ELF-1 (cell line): ENCODE measurements at regions not wholly inside any gene's neighbourhood (a gene's known extent, or its start where the extent isn't known, plus 50 kb on each side); places are given as distances from the start of the nearest gene placed in this dataset.
A peak's percentile ranks its signal among the peaks of the same experiment; 100 is the strongest.

Source experiments
- DNase-seq: peaks from one replicate; pipeline ENCODE4 v3.0.0-alpha.2; 2016; ENCODE audit warnings: low read depth, low spot score

DNA sequence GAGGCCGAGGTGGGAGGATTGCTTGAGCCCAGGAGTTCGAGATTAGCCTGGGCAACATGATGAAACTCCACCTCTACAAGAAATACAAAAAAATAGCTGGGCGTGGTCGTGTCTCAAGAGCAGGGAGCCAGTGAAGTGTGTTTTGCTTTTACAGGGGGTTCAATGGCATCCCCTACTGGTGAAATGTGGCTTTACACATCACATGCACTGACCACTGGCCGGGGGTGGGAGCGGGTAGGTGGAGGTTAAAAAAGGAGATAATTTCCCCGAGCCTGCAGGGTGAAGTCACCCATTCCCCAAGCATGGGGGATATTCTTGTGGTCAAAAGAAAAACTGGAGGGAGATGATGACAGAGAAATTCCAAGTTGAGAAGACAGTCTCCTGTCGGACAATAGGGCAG lies 63.6 kb upstream of the PWP1 start:
- peak; percentile 66 for DNase-seq

DNA sequence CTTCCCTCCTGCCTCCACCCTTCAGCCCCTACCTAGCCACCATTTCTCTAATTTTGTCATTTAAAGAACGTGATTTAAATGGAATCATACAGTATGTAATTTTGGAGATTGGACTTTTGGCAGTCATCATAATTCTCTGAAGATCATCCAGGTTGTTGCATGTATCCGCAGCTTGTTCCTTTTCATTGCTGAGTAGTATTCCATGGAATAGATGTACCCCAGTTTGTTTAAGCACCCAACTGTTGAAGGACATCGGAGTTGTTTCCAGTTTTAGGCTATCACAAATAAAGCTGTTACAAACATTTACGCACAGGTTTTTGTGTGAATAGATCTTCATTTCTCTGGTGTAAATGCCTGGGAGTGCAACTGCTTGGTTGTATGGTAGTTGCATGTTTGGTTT lies 61.1 kb upstream of the PWP1 start:
- no peak for DNase-seq

DNA sequence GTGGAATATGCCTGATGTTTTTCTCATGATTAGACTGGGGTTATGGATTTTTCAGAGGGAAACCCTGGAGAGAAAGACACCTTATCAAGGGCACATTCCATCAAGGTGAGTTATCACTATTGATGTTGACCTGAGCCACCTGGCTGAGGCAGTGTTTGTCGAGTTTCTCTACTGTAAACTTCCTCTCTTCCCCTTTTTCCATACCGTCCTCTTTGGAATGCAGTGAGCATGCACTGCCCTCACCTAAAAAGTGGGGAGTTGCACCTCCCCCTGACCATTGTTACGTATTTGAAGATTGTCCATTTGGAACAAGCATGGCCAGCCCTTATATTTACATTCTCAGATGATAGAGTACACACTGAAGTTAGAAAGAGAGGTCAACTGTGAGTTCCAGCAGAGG lies 53.9 kb upstream of the PWP1 start:
- no peak for DNase-seq

DNA sequence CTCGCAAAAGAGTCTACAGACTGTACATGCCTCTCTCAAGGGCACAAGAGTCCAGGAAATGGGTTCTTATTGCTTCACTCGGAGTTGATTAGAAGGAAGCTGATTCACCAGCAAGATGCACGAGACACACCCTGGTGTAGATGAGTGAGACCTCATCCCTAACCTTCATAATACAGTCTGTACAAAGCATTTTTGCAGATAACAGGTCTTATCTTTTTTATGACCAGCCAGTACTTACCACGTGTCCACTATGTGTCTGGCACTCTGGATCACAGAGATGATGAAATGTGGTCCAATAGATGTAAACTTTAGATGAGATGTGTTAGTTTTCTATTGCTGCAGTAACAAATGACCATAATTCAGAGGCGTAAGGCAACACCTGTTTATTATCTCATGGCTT lies 53.4 kb upstream of the PWP1 start:
- no peak for DNase-seq

DNA sequence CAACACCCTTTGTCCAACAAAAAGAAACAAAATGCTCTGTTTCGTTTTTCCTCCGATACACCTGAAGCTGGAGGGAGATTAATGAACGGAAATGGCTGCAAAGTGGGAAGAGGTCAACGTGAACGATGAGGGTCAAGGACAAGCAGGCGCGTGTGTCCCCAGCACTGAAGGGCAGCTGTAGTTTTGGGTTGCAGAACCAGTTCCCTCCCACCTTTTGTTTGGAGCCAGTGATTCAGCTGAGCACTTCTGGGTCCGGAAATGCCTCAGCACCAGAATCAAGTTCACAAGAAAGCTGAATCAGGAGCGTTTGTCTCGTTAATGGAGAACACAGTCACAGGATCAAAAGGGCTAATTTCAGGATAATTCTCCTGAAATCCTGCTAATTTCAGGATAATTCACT lies 51.1 kb upstream of the PWP1 start:
- peak; percentile 11 for DNase-seq

DNA sequence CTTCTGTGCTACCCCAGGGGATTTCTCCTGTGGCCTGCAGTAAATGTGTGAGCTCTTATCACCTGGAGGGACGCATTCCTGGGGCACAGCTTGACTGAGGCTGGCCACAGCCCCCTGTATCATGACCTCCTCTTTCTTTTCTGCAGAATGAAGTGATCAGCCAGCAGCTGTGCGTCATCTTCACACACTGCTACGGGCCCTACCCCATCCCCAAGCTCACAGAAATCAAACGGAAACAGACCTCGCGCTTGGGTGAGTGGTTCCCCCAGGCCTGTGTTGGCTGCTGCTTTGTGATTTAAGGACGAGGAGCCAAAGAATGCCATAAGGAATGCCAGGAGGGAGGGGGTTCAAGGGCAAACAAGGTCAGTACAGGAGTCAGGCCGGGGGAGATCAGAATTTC lies 50.5 kb upstream of the PWP1 start:
- peak; percentile 77 for DNase-seq
